VCaP (cell line): ENCODE measurements at regions not wholly inside any gene's neighbourhood (a gene's known extent, or its start where the extent isn't known, plus 50 kb on each side); places are given as distances from the start of the nearest gene placed in this dataset.

Source experiments
- H3K27ac ChIP-seq: fragments of 450-650 bp; 2 replicates; pipeline ENCODE4 v1.5.1; 2017
- TF ChIP-seq, protein P1 (sequence below): fragments of 450-650 bp; conservative IDR thresholded peaks from 2 replicates; pipeline ENCODE4 v1.5.1; 2017; ENCODE audit warnings: mild to moderate bottlenecking, moderate library complexity

- TF ChIP-seq, protein P1, sequence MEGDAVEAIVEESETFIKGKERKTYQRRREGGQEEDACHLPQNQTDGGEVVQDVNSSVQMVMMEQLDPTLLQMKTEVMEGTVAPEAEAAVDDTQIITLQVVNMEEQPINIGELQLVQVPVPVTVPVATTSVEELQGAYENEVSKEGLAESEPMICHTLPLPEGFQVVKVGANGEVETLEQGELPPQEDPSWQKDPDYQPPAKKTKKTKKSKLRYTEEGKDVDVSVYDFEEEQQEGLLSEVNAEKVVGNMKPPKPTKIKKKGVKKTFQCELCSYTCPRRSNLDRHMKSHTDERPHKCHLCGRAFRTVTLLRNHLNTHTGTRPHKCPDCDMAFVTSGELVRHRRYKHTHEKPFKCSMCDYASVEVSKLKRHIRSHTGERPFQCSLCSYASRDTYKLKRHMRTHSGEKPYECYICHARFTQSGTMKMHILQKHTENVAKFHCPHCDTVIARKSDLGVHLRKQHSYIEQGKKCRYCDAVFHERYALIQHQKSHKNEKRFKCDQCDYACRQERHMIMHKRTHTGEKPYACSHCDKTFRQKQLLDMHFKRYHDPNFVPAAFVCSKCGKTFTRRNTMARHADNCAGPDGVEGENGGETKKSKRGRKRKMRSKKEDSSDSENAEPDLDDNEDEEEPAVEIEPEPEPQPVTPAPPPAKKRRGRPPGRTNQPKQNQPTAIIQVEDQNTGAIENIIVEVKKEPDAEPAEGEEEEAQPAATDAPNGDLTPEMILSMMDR, result no peak
- H3K27ac ChIP-seq, result peak overlapping the region; percentile 38
Measured at GRCh38 chr18:14916851-14917250, 168.9 kb downstream of the ANKRD30B start.

GRCh38 chr18:14917311-14917710 is 169.3 kb downstream of the ANKRD30B start:
- H3K27ac ChIP-seq, result peak overlapping the region; percentile 38
- TF ChIP-seq, protein P1, result no peak

DNA sequence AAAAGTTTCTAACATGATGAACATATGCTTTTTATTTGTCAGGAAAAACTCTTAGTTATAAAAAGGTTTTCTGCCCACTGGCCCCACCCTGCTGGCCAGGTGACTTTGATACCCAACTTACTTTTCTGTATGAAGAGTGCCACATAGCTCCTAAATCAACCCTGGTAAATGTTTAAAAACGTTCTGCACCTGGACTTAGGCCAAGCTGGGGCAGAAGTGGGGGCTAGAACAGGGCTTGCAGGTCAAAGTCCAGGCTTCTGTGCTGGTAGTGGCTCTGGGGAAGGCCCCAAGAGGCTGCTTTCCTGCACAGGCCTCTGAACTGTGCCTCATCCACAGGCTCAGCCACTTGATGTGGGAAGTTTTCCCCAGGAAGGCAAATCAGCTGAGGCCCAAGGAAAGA is 171.7 kb downstream of the ANKRD30B start:
- H3K27ac ChIP-seq, result no peak overlapping the region
- TF ChIP-seq, protein P1, result no peak

DNA sequence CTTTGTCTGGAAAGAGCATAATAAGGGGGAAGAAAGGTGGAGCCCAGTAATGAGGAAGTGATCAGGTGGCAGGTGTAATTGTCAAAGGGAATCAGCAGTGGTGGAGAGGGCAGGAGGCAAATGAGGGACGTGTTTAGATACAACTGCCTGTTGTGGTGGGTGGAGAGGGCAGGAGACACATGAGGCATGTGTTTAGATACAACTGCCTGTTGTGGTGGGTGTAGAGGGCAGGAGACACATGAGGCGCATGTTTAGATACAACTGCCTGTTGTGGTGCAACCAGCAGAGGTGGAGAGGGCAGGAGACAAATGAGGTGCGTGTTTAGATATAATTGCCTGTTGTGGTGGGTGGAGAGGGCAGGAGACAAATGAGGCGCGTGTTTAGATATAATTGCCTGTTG is 173.1 kb downstream of the ANKRD30B start:
- H3K27ac ChIP-seq, result peak overlapping the region; percentile 55
- TF ChIP-seq, protein P1, result no peak

DNA sequence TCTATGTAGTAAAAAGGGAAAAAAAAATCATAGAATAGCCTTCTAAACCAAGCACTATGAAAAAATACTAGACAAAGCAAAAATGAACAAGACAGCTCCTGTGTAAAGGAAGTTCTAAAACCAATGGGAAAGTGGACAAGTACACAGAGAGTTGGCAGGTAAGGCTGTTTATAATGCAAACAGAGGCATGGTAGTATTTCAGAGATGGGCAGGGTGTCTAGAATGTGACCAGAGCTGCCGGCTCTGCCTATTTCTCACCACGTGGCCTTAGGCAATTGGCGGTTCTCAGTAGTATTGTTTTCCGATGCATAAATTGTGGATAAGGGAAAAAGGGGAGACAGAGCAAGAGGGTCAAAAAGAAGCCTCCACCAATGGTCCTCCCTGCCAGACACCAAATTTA is 173.6 kb downstream of the ANKRD30B start:
- H3K27ac ChIP-seq, result peak overlapping the region; percentile 55
- TF ChIP-seq, protein P1, result no peak

- H3K27ac ChIP-seq, result peak overlapping the region; percentile 55
- TF ChIP-seq, protein P1, result no peak
Measured at GRCh38 chr18:14922031-14922430, 174.1 kb downstream of the ANKRD30B start.

DNA sequence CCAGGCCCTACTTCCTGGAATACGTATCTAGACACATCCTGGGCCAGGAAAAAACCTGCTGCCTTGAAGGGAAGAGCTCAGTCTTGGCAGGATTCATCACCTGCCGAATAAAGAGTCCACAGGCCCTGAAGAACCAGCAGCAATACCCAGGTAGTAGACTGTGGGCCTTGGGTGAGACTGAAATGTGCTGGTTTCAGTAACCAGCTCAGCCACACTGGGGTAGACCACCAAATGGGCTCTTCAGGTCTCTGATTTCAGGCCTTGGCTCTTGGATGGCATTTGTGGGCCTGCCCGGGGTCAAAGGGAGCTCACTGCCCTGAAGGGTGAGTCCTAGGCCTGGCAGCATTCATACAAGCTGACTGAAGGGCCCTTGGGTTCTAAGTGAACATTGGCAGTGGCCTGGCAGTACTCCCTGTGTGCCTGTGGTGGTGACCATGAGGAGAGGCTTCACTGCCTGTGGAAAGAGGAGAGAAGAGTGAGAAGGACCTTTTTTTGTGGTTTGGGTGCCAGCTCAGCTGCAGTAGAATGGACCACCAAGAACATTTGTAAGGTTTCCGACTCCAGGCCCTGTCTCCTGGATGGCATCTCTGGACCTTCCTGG is 175.1 kb downstream of the ANKRD30B start:
- H3K27ac ChIP-seq, result no peak overlapping the region
- TF ChIP-seq, protein P1, result no peak
